Urinary bladder (tissue), 3 donors: ENCODE measurements at regions not wholly inside any gene's neighbourhood (a gene's known extent, or its start where the extent isn't known, plus 50 kb on each side); places are given as distances from the start of the nearest gene placed in this dataset.

ENCODE experiments used
- DNase-seq: peaks from one replicate; pipeline ENCODE4 v3.0.0-alpha.2; 2015; ENCODE audit errors: extremely low spot score
- H3K27ac ChIP-seq: one replicate; pipeline ENCODE4 v1.5.1; 2013; ENCODE audit warnings: low read depth, mild to moderate bottlenecking, moderate library complexity
- H3K36me3 ChIP-seq: one replicate; pipeline ENCODE4 v1.6.1; 2013; ENCODE audit warnings: mild to moderate bottlenecking, moderate library complexity; ENCODE audit not compliant: insufficient read depth
- H3K4me1 ChIP-seq: one replicate; pipeline ENCODE4 v1.6.1; 2013; ENCODE audit warnings: mild to moderate bottlenecking, moderate library complexity; ENCODE audit not compliant: insufficient read depth
- H3K4me3 ChIP-seq: one replicate; pipeline ENCODE4 v1.5.1; 2013; ENCODE audit warnings: low read depth, low read length
- WGBS: extraction: QIAGEN DNeasy Blood & Tissue Kit; methylation state at CpG from one replicate; pipeline ENCODE4 v1.1.7; 2013; 5-methylcytosine and 5-hydroxymethylcytosine counted together
- donor health status: healthy with polysubstance abuse.
- donor health status: healthy.

DNA sequence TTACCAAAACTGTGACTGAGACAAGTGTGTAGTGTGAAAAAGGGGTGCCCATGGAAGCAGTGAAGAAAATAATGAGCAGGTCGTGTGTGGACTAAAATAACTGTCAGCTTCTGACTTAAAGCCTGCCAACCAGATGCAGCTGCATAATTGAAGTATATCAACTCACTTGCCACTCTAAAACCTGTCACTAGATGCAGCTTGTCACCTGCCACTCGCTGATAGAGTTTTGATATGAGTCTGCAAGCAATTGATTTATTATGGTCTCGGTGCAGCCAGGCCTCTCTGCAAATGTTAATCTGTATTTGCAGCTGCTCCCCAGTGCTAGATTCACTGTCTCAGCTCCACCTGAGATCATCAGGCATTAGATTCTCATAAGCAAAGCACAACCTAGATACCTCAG is 1090.0 kb upstream of the EYS start:
- WGBS = 76% methylated on average over 3 of the region's 3 CpGs
- H3K27ac ChIP-seq = no peak overlapping the region
- no peaks in the 10 kb centered on the region for H3K4me1 ChIP-seq
- no peaks in the 10 kb centered on the region for H3K36me3 ChIP-seq
- DNase-seq = no peak
- H3K4me3 ChIP-seq = no peak overlapping the region

DNA sequence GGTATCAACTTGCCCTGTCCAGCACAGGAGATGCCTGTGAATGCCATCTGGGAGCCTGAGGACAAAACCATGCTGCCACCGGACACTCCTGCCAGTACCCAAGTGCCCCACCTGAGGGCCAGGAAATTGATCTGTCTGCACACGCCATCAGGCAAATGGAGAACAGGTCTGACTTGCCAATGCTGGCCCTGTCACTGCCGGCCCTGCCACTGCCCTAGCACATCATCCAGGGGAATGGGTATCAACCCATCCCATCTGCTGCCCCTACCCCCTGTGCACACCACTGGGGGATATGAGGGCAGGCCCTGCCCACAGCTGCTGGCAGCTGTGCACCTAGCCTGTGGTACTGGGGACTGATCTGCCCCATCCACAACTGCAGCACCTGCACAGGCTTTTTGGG is 1081.6 kb upstream of the EYS start:
- Histone ChIP-seq H3K4me1 (no peaks in the 10 kb centered on the region), H3K27ac (no peak overlapping the region), H3K4me3 (no peak overlapping the region), H3K36me3 (no peaks in the 10 kb centered on the region)
- 97% methylated on average over 3 of the region's 3 CpGs for WGBS
- no peak for DNase-seq

DNA sequence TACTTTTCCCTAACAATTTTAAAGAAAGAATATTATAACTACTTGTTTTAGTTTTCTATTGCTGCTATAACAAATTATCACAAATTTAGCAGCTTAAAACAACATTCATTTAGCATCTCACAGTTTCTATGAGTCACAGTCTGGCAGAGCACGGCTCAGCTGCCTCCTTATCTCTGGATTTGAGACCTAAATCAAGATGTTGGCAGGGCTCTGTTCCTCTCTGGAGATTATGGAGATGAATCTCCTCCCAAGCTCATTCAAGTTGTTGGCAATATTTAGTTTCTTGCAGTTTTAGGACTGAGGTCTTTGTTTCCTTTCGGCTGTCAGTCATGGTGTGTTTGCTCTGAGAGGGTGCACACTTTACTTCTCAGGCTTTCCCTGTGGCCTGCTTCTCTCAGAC is 1065.8 kb upstream of the EYS start:
- Histone ChIP-seq H3K4me1 (no peaks in the 10 kb centered on the region), H3K4me3 (no peak overlapping the region), H3K36me3 (no peaks in the 10 kb centered on the region), H3K27ac (no peak overlapping the region)
- no peak for DNase-seq
- 19% methylated on average over 2 of the region's 2 CpGs for WGBS

DNA sequence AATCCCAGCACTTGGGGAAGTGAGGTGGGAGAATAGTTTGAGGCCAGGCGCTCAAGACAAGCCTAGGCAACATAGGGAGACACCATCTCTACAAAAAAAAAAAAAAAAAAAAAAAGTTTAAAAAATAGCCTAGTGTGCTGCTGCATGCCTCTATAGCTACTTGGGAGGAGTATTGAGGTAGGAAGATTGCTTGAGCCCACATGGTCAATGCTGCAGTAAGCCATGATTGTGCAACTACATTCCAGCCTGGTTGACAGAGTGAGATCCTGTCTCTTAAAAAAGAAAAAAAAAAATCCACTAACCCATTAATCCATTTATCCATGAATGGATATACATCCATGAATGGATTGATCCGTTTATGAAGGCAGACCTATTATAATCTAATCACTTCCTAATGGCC is 1064.6 kb upstream of the EYS start:
- Histone ChIP-seq H3K27ac (no peak overlapping the region), H3K36me3 (no peaks in the 10 kb centered on the region), H3K4me1 (no peaks in the 10 kb centered on the region), H3K4me3 (no peak overlapping the region)
- no peak for DNase-seq
- 91% methylated on average over 2 of the region's 2 CpGs for WGBS

DNA sequence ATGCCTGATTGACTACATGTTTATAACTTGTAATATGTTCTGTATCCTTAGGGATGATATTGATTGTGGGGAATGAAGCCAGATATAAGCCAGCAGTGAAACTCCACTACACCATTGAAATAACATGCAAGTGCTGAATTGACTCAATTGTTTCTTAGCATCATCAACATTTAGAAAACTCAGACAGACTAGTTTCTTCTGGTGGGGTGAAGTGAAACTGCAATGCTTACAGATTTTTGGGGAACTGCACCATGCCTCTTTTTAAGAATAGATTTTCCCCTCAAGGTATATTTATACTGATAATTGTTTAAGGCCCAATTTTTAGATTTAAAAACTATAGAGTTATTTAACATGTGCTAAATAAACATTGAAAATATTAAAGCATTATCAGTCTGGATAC is 1044.6 kb upstream of the EYS start:
- no peaks in the 10 kb centered on the region for H3K36me3 ChIP-seq
- no peaks in the 10 kb centered on the region for H3K4me1 ChIP-seq
- no peak for DNase-seq
- no peak overlapping the region for H3K4me3 ChIP-seq
- no peak overlapping the region for H3K27ac ChIP-seq

DNA sequence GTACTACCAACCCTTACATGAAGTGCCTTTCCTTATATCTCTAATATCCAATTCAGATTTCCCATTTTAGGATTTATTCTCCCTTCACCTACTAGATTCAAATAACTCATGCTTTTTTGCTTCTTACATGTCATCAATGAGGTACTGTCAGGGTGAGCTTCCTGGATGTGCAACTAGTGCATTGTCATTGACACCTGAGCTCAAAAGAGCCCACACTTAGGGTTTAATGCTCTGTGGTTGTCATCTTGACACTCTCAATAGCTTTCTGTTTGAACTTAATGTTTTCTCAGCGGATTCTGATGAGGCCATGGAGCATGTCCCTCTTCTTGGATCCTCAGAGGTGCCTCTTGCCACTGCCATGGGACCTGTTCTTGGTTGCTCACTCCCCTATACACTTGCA is 1033.3 kb upstream of the EYS start:
- no peaks in the 10 kb centered on the region for H3K4me1 ChIP-seq
- no peak overlapping the region for H3K4me3 ChIP-seq
- no peaks in the 10 kb centered on the region for H3K36me3 ChIP-seq
- H3K27ac ChIP-seq = no peak overlapping the region
- no peak for DNase-seq
- WGBS = 79% methylated on average over 1 of the region's 1 CpG

DNA sequence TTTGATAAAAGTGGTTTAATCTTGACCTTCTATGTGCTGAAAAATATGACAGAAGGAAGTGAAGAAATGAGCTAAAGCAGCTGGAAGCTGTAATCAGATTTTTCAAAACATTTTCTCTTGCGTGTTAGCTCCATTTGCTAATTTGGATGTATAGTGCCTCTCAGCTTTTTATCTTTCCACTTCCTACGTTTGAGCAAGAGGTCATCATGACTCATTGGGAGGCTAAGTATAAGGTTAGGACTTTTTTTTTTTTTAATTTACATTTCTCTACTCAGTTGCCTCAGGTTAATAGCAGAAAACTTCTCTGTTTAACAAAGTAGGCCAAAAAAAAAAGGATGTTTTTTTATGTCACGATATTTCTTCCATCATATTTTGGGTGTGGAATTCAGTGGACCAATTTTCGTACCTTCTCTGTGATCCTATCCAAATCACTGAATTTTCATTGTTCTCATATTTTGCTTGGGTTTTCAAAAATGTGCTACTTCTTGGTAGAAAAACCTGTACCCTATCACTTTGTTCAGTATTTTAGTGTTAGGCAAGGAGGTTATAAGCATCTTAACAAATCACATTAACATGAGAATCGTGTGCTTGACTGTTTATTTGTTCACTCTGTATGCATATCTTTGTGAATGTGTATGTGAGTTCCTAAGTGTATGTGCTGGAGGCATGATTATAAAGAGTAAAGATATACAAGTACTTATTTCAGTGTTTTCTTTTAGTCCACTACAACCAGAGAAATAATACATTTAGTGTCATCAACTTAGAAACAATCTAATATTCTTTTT is 1028.3 kb upstream of the EYS start:
- DNase-seq = no peak
- 48% methylated on average over 5 of the region's 5 CpGs for WGBS
- H3K4me3 ChIP-seq = no peak overlapping the region

DNA sequence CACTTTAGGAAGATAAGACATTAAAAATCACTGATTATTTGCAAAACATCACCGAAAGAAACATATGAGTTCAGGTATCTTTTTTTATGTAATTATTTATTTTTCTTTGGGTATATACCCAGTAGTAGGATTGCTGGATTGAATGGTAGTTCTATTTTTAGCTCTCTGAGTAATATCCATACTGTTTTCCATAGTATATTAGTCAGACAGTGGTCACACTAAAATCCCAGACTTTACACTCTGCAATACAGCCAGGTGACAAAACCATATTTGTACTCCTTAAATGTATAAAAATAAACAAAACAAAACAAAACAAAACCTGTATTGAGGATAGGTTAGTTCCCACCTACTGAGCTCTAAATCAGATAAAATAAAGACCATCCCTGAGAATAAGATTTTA is 1024.3 kb upstream of the EYS start:
- WGBS = 83% methylated on average over 1 of the region's 1 CpG
- Histone ChIP-seq H3K36me3 (no peaks in the 10 kb centered on the region), H3K27ac (no peak overlapping the region), H3K4me1 (no peaks in the 10 kb centered on the region), H3K4me3 (no peak overlapping the region)
- DNase-seq = no peak

More for the DNA sequence above, 1028.3 kb upstream of the EYS start:
- H3K27ac ChIP-seq = no peak overlapping the region
- no peaks in the 10 kb centered on the region for H3K36me3 ChIP-seq
- H3K4me1 ChIP-seq = no peaks in the 10 kb centered on the region

DNA sequence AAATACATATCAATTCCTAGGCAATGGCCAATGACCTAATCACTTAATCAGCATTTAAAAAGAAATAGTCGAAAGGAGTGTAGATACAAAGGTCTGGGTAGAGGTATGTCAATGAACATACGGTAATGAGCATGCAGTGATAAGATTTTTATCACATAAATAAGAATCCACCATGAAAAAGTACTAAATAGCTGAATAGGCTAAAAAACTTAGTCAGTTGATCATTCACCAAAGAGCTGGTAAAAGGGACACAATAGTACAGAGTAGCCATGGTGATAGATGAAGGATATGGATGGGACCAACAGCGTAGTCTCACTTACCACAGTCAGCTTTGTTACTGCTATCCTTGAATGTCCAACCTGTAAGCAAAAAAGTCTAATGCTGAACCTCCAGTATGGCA is 1018.6 kb upstream of the EYS start:
- Histone ChIP-seq H3K4me3 (no peak overlapping the region), H3K36me3 (no peaks in the 10 kb centered on the region)
- WGBS = 90% methylated on average over 3 of the region's 3 CpGs

DNA sequence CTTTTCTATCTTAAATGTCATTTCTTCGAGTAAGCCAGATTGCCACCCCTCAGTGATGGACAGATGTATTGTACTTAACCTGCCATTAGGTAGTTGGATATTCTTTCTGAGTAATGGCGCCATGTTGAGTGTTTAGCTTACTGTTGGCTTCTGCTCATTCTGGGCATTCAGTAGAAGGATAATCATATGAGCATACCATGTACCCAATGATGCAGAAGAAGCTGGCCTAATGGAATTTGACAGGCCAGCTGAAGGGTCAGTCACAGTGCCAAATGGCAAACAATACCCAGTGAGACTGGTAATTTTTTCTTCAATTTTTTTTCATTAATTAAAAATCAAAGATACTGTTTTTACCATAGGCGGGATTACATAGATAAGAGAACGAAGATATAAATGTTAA is 1010.8 kb upstream of the EYS start:
- DNase-seq = no peak
- Histone ChIP-seq H3K4me1 (no peaks in the 10 kb centered on the region), H3K27ac (no peak overlapping the region), H3K36me3 (no peaks in the 10 kb centered on the region), H3K4me3 (no peak overlapping the region)
- 96% methylated on average over 4 of the region's 4 CpGs for WGBS

More for the DNA sequence above, 1018.6 kb upstream of the EYS start:
- Histone ChIP-seq H3K4me1 (no peaks in the 10 kb centered on the region), H3K27ac (no peak overlapping the region)
- no peak for DNase-seq

DNA sequence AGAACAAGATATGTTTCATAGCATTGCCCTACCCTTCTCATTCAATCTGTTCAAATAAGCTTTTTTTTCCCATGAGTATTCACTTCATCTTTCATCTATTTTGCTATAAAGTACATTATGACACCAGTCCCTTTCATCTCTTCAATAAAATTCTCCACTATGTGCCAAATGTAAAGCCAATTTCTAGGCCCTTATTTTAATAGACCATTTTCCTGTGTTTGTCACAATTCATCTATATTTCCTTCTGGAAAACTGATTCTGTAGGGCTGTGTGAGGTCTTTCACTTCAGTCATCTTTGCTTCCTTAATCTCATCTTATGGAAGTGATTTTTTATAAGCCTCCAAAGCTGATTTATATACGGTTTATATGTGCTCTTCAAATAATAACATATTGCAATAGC is 992.4 kb upstream of the EYS start:
- no peak overlapping the region for H3K27ac ChIP-seq
- DNase-seq = no peak
- H3K4me3 ChIP-seq = no peak overlapping the region
- no peaks in the 10 kb centered on the region for H3K36me3 ChIP-seq
- H3K4me1 ChIP-seq = no peaks in the 10 kb centered on the region
- WGBS = 56% methylated on average over 1 of the region's 1 CpG

DNA sequence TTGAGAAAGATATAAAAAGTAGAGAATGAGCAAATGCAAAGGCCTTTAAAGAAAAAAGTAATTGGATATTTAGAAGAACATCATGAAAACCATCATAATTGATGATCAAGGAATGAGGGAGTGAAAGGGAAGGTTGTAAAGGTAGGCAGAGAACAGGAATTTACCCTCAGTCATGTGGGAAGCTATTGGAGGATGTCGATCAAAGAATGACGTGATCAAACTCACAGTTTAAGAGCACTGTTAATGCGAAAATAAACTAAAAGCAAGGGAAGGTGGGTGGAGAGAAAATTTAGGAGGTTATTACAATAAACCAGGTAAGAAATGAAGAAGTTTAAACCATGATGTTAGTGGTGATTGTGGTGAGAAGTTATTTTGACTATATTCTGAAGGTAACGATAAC is 982.6 kb upstream of the EYS start:
- Histone ChIP-seq H3K4me3 (no peak overlapping the region), H3K27ac (no peak overlapping the region), H3K4me1 (no peaks in the 10 kb centered on the region), H3K36me3 (no peaks in the 10 kb centered on the region)
- no peak for DNase-seq
- WGBS = 94% methylated on average over 4 of the region's 4 CpGs

DNA sequence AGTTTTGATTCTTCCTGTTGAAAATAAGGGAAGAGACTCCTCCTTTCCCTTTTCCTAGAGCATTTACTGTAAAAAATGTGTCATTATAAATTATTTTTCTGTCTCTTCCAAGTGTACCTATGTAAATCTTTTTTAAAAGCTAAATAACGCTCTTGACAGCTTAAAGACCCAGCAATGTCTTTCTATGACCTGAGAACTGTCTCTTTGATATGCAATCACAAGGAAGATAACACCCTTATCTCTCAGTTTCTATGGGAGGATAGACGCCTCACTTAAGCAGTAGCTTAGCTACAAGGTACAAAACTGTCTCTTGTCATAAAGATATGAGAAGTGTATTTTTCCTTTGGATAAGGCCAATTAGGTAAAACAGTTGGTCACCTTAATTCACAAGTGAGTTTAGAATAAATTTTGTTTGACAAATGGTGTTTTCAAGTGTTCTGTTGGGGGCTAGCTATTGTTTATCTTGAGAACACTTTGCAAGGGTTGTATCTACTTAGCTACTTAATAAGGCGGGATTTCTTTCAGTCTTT is 980.6 kb upstream of the EYS start:
- Histone ChIP-seq H3K27ac (no peak overlapping the region), H3K4me1 (no peaks in the 10 kb centered on the region), H3K36me3 (no peaks in the 10 kb centered on the region), H3K4me3 (no peak overlapping the region)
- DNase-seq = no peak
- 53% methylated on average over 3 of the region's 3 CpGs for WGBS

DNA sequence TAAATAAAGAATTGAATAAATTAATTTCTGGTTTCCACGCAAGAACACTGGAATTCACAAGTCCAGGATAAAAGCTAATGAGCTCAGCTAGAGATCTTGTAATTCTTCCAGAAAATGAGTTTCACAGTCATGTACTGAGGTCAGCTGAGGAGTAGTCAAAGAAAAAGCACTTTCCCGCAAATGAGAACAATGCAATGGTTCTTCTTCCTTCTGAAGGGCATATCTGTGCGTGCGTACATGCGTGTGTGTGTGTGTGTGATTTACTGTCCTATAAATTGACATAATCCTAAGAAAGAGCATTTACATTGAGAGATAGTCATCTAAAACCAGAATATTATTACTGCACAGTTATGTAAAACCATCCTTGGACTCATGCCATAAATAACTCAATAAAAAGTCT is 968.9 kb upstream of the EYS start:
- WGBS = 42% methylated on average over 5 of the region's 5 CpGs
- H3K27ac ChIP-seq = no peak overlapping the region
- H3K4me3 ChIP-seq = no peak overlapping the region
- H3K4me1 ChIP-seq = no peaks in the 10 kb centered on the region
- H3K36me3 ChIP-seq = no peaks in the 10 kb centered on the region
- no peak for DNase-seq

DNA sequence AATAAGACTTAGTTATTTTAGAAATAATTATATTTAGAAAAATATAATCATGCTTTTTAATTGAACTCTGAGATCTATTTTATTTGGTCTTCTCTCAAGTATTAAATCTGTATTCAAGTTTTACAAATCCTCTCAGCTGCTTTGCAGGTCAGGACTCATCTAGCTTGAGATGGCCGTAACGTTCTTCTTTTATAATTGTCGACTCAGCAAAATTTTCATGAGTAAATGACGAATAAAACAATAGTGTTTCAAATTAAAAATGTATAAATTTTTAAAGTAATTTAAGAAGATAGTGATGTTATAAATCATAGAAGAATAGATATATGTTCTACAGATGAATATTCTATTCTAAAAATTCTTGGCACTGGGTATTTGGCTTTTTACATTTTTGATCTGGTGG is 957.1 kb upstream of the EYS start:
- Histone ChIP-seq H3K4me3 (no peak overlapping the region), H3K27ac (no peak overlapping the region), H3K4me1 (no peaks in the 10 kb centered on the region), H3K36me3 (no peaks in the 10 kb centered on the region)
- no peak for DNase-seq
- WGBS = 93% methylated on average over 4 of the region's 4 CpGs
